ENCODE measurements at regions not wholly inside any gene's neighbourhood (a gene's known extent, or its start where the extent isn't known, plus 50 kb on each side); places are given as distances from the start of the nearest gene placed in this dataset.

GRCh38 chr13:67281466-67281865, 51.3 kb upstream of the PCDH9 start:
- no peaks in the 10 kb centered on the region; the same call in 1 of the 2 replicates for H3K4me1 ChIP-seq
- no peak overlapping the region for H3K4me3 ChIP-seq (ENCODE audit: low read depth, low read length)
- no peak for TF ChIP-seq CTCF (IDR thresholded peaks at IDR 0.05; ENCODE audit: low read depth, low read length)
- H3K9me3 ChIP-seq: no peaks in the 10 kb centered on the region
- no peaks in the 10 kb centered on the region for H3K27me3 ChIP-seq
- H3K36me3 ChIP-seq: no peaks in the 10 kb centered on the region
- DNase-seq: no peak
